GM18505 (cell line): ENCODE measurements at regions not wholly inside any gene's neighbourhood (a gene's known extent, or its start where the extent isn't known, plus 50 kb on each side); places are given as distances from the start of the nearest gene placed in this dataset.
"Not testable (repeated sequence)": the region's sequence is repeated elsewhere in the genome, so short reads cannot be mapped to it uniquely, and the experiment has no call there.

ENCODE experiments used
- ATAC-seq: cut with Tn5 transposase; IDR thresholded peaks from one replicate; pipeline ENCODE4 v1.9.1; 2021; ENCODE audit not compliant: unreplicated experiment
- POLR2A ChIP-seq: IDR thresholded peaks from 4 replicates; pipeline ENCODE4 v1.6.1; 2011; ENCODE audit warnings: borderline replicate concordance; ENCODE audit not compliant: insufficient read depth, insufficient read length; ENCODE audit errors: extremely low read depth

DNA sequence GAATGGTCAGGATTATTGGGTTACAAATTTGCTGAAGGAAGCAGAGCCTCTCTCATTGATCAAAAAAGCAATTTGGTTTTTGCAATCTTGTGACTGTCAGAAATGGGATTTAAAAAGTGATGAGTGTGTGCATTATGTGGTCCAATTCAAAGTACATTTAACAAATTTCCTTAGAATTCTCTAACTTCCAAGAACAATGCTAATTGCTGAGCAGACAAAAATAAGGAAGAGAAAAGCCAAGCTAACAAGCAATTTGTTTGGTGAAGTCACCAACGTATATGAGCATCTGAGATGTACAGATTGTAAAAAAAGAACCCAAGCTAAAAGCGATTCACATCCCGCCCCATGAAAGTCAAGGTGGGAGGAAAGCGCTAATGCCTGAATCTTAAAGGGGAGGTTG lies 1643.9 kb downstream of the CDH8 start:
- no peak for TF ChIP-seq POLR2A

GRCh38 chr16:60371591-60371990 lies 1637.5 kb upstream of the GOT2 start:
- TF ChIP-seq POLR2A: no peak
- ATAC-seq: no peak

More for the DNA sequence above, 1643.9 kb downstream of the CDH8 start:
- ATAC-seq: no peak

- ATAC-seq: no peak
- no peak for TF ChIP-seq POLR2A
Measured at GRCh38 chr16:60367739-60368138, 1633.6 kb upstream of the GOT2 start.

GRCh38 chr16:60363566-60363965 lies 1629.5 kb upstream of the GOT2 start:
- no peak for ATAC-seq
- no peak for TF ChIP-seq POLR2A

DNA sequence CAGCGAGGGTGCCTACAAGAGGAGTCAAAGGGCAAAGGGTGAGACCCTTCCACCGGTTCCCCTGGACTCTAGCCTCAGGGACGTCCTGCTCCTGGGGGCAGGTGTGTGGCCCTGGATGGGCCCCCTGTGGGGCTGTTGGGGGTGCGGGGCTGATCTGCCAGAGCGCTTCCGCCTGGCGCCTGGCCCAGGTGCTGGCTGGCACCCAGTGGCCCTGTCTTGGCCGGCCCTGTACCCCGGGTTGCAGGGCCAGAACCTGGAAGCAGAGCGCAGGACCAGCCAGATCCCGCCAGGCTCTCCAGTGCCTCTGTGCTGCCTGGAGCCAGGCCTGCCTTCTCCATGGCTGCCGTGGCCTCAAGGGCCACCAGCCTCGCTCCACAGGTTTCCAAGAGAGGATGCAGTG lies 1625.8 kb upstream of the GOT2 start:
- ATAC-seq: not testable (repeated sequence)

DNA sequence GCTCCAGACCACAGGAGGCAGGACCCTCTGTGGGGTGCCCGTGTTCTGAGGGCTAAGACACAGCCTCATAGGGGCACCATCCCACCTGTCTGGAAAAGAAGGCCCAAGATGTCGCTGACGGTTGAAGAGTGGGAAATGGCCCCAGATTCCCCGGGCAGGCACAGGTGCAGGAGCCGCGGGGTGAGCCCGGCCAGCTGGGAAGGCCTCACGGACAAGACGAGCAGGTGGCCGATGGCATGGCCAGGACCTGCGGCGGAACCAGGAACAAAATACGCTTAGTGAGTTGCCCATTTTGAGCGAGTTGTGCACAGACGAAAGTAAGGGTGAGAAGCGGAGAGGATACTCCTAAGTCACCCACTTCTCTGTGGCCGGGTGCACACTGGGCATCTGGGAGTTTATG lies 1625.3 kb upstream of the GOT2 start:
- not testable (repeated sequence) for ATAC-seq

DNA sequence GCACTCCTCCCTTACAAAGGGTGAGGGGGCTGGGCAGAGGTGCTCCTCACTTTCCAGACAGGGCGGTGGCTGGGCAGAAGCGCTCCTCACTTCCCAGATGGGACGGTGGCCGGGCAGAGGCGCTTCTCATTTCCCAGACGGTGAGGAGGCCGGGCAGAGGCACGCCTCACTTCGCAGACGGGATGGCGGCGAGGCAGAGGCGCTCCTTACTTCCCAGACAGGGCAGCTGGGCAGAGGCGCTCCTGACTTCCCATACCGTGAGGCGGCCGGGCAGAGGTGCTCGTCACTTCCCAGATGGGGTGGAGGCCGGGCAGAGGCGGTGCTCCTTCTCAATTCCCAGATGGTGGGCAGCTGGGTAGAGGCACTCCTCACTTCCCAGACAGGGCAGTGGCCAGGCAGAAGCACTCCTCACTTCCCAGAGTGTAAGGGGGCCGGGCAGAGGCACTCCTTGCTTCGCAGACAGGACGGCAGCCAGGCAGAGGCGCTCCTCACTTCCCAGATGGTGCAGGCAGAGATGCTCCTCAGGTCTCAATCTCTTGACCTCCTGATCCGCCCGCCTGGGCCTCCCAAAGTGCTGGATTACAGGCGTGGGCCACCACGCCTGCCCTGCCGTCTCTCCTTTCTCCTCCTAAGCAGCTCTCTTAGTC lies 1623.9 kb upstream of the GOT2 start:
- ATAC-seq: not testable (repeated sequence)

DNA sequence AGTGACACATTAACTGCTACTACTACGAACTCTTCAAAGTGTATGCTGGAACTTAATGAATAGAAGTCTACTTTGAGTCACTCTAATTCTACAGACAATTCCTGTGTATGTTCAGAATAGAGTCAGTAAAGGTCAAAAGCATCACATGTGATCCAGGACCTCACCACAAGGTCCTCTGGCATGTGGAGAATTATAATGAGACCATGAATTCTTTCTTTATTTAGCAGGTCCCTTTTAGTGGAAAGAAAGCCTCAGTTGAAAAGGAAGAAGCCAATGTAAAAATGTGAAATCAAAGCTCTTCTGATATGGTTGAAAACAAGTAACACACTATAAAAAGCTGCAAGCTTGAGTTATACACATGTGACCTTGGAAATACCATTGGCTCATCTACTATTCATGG lies 1612.1 kb upstream of the GOT2 start:
- TF ChIP-seq POLR2A: no peak
- ATAC-seq: no peak

DNA sequence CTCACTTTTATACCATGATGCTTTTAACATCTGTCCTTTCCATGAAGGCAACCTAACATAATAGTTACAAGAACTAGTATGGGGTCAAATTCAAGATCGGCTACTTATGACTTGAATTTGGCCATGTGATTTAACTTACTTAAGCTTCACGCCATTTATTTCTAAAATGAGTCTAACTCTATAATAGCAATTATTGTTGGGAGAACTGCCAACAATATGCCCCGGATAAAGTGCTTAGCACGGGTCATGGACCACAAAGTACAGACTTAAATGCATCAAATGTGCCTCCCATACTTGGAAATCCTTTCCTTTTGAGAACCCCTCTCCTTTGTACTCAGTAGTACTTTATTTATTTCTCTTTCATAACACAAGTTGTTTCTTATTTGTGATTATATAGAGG lies 1603.6 kb upstream of the GOT2 start:
- no peak for ATAC-seq
- no peak for TF ChIP-seq POLR2A

DNA sequence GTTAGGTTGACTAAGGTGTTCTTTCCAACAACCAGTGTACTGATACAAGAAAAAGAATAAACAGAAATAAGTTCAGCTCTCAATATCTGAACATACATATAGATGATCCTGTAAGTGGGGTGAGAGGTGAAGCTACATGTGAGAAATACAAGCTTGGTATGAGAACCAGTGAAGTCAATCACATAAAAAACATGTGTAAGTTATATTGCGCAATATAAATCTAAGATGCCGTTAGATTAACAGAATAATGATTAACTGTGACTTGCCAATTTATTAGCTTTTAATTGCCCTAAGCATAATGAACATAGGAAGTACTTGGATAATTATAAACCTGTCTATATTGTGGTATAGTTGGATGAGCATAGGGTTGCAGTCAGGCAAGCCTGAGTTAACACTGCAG lies 1597.1 kb upstream of the GOT2 start:
- no peak for TF ChIP-seq POLR2A
- no peak for ATAC-seq

DNA sequence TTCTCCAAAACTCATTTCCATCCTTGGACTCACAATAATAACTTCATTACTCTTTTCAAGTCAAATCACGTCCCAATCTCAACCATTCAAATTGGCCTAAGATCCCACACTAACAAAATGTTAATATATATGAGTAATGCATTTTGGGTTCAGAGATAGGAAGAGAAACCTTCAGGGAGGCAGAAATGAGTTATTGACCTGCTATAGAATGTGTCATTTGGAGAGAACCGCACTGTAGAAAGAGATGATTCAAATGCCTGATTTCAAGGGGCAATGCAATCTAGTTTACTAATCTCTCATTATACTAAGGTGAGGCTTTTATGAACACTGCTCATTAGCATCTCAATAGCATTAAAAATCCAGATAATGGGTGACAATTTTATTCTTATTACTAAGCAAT lies 1595.0 kb upstream of the GOT2 start:
- ATAC-seq: no peak
- no peak for TF ChIP-seq POLR2A

DNA sequence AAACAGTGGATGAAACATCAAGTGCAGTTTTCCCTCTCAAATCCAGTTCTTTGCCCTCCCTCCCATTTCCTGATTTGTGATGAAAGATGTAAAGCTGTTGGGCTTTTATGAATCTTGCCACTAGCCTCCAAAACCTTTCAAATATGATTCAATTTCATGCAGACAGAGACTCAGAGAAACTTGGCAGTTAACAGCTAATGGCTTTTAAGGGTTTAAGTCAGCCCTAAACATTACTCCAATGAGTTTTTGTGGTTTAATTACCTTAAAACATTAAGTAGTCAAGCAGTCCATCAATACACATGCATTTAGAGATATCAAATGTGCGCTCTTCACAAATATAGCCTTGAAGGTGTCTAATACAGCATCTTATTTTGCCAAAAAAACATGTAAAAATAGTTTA lies 1594.0 kb upstream of the GOT2 start:
- no peak for TF ChIP-seq POLR2A
- no peak for ATAC-seq

DNA sequence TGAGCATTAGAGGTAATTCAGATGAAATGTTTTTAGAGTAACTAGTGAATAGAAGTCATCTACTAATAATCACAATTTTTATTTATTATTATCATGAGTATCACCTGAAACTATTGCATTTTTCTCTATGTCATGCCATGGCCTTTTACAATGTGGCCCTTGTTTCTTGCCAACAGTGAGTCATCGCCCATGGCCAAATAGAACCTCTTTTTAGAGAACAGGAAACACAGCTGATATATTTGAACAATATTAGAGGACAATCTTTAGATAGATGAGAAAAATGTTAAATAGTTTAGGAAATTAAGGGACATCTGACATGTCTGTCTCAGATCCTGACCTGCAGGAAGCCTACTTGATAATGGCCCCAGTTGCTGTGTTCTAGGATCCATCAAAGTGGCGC lies 1584.4 kb upstream of the GOT2 start:
- no peak for ATAC-seq
- no peak for TF ChIP-seq POLR2A

- no peak for ATAC-seq
- TF ChIP-seq POLR2A: no peak
Measured at GRCh38 chr16:60310846-60311445, 1576.8 kb upstream of the GOT2 start.

GRCh38 chr16:60304720-60305119 lies 1570.6 kb upstream of the GOT2 start:
- no peak for ATAC-seq

More at GRCh38 chr16:60304720-60305119, 1570.6 kb upstream of the GOT2 start:
- no peak for TF ChIP-seq POLR2A
